ENCODE measurements at regions not wholly inside any gene's neighbourhood (a gene's known extent, or its start where the extent isn't known, plus 50 kb on each side); places are given as distances from the start of the nearest gene placed in this dataset.
A peak's percentile ranks its signal among the peaks of the same experiment; 100 is the strongest.

DNA sequence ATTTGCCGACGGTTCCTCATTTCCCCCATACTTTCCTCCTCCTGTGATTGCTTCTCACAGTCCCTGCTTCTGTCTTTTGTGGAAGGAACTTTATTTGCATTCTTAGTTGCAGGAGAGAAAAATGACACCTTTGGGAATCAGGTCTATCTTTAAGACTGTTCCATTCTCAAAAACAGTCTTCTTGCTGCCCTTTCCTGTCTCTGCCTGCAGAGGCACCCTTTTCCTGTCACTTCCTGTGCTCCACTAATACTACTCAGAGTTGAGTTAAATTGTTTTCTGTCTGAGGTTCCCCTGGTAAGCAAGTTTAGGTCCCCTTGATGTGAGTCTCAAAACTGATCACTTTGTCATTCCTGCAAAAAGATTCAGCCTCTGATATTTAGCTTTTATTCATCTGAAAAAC lies 208.8 kb upstream of the CLNK start:
- Histone ChIP-seq H3K14ac (replicated peaks; ENCODE audit: low read depth, low read length) (no peak overlapping the region), H3K23ac (ENCODE audit: low read depth, low read length) (no peak overlapping the region), H2BK20ac (ENCODE audit: low read depth, low read length) (no peak overlapping the region), H3K9ac (ENCODE audit: low read depth, low read length) (no peak overlapping the region), H3K36me3 (ENCODE audit: control insufficient read depth, insufficient read depth, low read length) (no peaks in the 10 kb centered on the region), H3K18ac (ENCODE audit: low read depth, low read length) (no peak overlapping the region), H3K4me2 (ENCODE audit: low read depth, low read length) (no peak overlapping the region), H2BK15ac (ENCODE audit: low read depth, low read length) (no peak overlapping the region), H3K27ac (ENCODE audit: insufficient read depth, low read length) (no peak overlapping the region), H3K56ac (ENCODE audit: extremely low read depth, insufficient read depth, low read length) (no peak overlapping the region), H4K8ac (ENCODE audit: low read depth in 2 of 2, low read length in 2 of 2) (no peak overlapping the region), H3K9me3 (ENCODE audit: control insufficient read depth, insufficient read depth, low read length) (no peaks in the 10 kb centered on the region), H4K5ac (ENCODE audit: low read depth, low read length) (no peak overlapping the region), H2AK9ac (replicated peaks; ENCODE audit: low read depth, low read length, poor library complexity) (no peak overlapping the region), H2BK120ac (ENCODE audit: low read depth, low read length) (no peak overlapping the region), H3K4me1 (ENCODE audit: control insufficient read depth, insufficient read depth, low read length) (no peaks in the 10 kb centered on the region), H3K4ac (ENCODE audit: low read depth, low read length) (no peak overlapping the region), H3K27me3 (ENCODE audit: control insufficient read depth, insufficient read depth, low read length) (no peaks in the 10 kb centered on the region), H4K20me1 (ENCODE audit: insufficient read depth, low read length) (no peaks in the 10 kb centered on the region), H3K4me3 (ENCODE audit: insufficient read depth, low read depth, low read length) (no peak overlapping the region), H3K79me1 (ENCODE audit: low read depth in 1 of 2, low read length in 2 of 2) (no peaks in the 10 kb centered on the region), H4K91ac (ENCODE audit: insufficient read depth, low read depth, low read length) (no peak overlapping the region), H3K9me1 (ENCODE audit: insufficient read depth, low read length) (no peaks in the 10 kb centered on the region), H2BK5ac (ENCODE audit: low read depth, low read length, poor library complexity, severe bottlenecking) (no peak overlapping the region), H2AFZ (replicated peaks; ENCODE audit: low read length, poor library complexity) (no peak overlapping the region), H2AK5ac (ENCODE audit: low read depth, low read length) (no peak overlapping the region)
- DNase-seq: no peak
- dilution Hi-C loops (cut with HindIII; ENCODE audit: low sequenced_read_pairs, unreplicated experiment): no loop called here
- ATAC-seq (ENCODE audit: low read depth): no peak
- in situ Hi-C loops (cut with MboI; ENCODE audit: low sequenced_read_pairs): no loop called here
- BruUV-seq (replicated peaks): no TSS peak
- no CpG with 5 or more reads among the region's 2 CpGs for WGBS, 2 experiments (ENCODE audit: extremely low coverage in 2 of 2, insufficient read length in 1 of 2)
- ChIA-PET POLR2A (ENCODE audit: unreplicated experiment) (no interaction called here), CTCF (no interaction called here)
- intact Hi-C loops (cut with micrococcal nuclease): no loop called here
- TF ChIP-seq BHLHE40 (IDR thresholded peaks at IDR 0.05; ENCODE audit: low read depth, low read length) (no peak), MAFK (IDR thresholded peaks at IDR 0.05; ENCODE audit: low read depth, low read length) (no peak)
- TF ChIP-seq, protein P1, sequence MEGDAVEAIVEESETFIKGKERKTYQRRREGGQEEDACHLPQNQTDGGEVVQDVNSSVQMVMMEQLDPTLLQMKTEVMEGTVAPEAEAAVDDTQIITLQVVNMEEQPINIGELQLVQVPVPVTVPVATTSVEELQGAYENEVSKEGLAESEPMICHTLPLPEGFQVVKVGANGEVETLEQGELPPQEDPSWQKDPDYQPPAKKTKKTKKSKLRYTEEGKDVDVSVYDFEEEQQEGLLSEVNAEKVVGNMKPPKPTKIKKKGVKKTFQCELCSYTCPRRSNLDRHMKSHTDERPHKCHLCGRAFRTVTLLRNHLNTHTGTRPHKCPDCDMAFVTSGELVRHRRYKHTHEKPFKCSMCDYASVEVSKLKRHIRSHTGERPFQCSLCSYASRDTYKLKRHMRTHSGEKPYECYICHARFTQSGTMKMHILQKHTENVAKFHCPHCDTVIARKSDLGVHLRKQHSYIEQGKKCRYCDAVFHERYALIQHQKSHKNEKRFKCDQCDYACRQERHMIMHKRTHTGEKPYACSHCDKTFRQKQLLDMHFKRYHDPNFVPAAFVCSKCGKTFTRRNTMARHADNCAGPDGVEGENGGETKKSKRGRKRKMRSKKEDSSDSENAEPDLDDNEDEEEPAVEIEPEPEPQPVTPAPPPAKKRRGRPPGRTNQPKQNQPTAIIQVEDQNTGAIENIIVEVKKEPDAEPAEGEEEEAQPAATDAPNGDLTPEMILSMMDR (conservative IDR thresholded peaks at IDR 0.05; ENCODE audit: low read depth, low read length): 0 out of 2 replicates have a peak, but pooled peaks have one; percentile 8

Data from IMR-90 (cell line).